ENCODE measurements at regions not wholly inside any gene's neighbourhood (a gene's known extent, or its start where the extent isn't known, plus 50 kb on each side); places are given as distances from the start of the nearest gene placed in this dataset.

DNA sequence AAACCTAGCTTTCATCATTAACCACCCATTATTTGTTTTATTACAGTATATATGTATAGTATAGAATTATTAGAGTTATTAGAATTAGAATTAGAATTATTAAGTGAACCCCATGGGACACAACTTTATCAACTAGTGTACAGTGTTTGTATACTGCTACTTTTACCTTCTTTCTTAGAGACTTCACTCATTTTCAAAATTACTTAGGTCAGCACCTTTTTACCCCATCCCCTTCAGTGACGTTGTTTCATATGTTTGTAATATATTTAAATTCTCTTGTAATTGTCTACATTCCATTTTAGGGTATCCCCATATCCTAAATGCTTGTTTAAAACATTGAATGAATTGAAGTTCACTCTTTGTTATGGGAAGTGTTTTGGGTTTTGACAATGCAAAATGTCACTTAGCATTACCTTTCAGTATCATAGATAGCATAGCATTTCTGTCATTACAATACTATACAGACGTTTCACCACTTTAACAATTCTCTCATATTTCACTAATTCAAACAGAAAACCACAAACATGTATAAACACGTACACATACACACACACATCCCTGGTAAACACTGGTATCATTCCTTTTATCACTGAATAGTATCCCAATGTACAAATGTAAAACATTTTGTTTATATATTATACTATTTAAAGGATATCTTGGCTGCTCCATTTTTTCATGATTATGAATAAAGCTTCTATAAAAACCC is 229.9 kb upstream of the MAGI2 start:
- no peak overlapping the region for H3K27ac ChIP-seq
- TF ChIP-seq, protein P1, sequence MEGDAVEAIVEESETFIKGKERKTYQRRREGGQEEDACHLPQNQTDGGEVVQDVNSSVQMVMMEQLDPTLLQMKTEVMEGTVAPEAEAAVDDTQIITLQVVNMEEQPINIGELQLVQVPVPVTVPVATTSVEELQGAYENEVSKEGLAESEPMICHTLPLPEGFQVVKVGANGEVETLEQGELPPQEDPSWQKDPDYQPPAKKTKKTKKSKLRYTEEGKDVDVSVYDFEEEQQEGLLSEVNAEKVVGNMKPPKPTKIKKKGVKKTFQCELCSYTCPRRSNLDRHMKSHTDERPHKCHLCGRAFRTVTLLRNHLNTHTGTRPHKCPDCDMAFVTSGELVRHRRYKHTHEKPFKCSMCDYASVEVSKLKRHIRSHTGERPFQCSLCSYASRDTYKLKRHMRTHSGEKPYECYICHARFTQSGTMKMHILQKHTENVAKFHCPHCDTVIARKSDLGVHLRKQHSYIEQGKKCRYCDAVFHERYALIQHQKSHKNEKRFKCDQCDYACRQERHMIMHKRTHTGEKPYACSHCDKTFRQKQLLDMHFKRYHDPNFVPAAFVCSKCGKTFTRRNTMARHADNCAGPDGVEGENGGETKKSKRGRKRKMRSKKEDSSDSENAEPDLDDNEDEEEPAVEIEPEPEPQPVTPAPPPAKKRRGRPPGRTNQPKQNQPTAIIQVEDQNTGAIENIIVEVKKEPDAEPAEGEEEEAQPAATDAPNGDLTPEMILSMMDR (conservative IDR thresholded peaks at IDR 0.05), result no peak
- TF ChIP-seq ZFX (IDR thresholded peaks at IDR 0.05), result no peak

DNA sequence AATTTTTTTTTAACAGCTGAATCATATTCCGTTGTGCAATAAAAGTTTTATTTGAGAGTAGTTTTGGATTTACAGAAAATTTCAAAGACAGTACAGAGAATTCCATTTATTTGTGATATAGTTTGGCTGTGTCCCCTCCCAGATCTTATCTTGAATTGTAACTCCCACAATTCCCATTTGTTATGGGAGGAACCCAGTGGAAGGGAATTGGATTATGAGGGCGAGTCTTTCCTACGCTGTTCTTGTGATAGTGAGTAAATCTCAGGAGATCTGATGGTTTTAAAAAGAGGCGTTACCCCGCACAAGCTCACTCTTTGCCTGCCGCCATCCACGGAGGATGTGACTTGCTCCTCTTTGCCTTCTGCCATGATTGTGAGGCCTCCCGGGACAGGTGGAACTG is 228.0 kb upstream of the MAGI2 start:
- TF ChIP-seq ZFX (IDR thresholded peaks at IDR 0.05), result no peak
- TF ChIP-seq, protein P1 (conservative IDR thresholded peaks at IDR 0.05), result no peak
- H3K27ac ChIP-seq, result no peak overlapping the region

DNA sequence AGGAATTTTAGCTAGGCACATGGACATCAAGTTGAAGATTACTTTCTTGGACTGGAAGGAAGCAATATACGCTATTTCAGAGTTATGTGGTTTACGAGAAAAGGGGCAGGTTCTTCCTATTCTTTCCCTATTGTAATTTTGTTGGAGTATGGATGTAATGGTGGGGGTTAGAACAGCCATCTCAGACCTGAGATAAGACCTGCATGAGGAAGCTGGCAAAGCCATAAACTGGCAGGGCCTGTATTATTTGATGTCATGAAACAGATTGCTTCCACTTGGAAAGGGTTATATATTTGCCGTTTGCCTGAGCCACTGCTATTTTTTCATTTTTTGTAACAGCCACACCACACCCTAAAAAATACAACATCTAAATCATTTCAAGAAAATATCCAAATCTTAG is 220.5 kb upstream of the MAGI2 start:
- H3K27ac ChIP-seq, result no peak overlapping the region
- TF ChIP-seq ZFX (IDR thresholded peaks at IDR 0.05), result no peak
- TF ChIP-seq, protein P1 (conservative IDR thresholded peaks at IDR 0.05), result no peak

DNA sequence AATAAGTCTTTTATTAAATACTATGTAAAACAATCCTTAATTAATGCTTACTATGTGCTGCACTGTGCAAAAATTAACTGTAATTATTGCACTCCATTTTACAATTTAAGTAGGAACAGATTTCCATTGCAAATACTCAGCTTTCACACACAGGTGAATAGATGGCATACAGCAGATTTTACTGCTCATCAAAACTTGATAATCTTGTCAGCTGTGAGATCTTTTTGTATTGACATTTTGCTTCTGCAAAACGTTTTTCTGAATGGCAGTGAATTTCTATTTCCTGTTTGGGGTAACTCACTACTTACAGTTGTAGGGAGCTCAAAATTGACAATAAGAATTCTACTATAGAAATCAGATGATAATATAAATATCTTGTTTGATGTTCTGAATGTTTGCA is 220.0 kb upstream of the MAGI2 start:
- no peak overlapping the region for H3K27ac ChIP-seq
- no peak for TF ChIP-seq ZFX (IDR thresholded peaks at IDR 0.05)
- TF ChIP-seq, protein P1 (conservative IDR thresholded peaks at IDR 0.05), result no peak

DNA sequence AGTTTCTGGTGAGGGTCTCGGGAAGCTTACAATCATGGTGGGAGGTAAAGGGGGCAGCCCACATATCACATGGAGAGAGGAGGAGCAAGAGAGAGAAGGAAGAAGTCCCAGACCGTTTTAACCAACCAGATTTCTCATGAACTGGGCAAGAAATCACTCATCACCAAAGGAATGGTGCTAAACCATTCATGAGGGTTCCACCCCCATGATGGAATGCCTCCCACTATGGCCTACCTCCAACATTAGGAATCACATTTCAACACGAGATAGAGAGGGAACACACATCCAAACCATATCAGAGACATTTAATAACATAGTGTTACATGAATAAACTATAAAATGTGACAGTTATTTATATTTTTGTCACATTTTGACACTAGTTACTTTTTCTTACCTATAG is 214.8 kb upstream of the MAGI2 start:
- no peak overlapping the region for H3K27ac ChIP-seq
- no peak for TF ChIP-seq ZFX (IDR thresholded peaks at IDR 0.05)
- TF ChIP-seq, protein P1 (conservative IDR thresholded peaks at IDR 0.05), result no peak

DNA sequence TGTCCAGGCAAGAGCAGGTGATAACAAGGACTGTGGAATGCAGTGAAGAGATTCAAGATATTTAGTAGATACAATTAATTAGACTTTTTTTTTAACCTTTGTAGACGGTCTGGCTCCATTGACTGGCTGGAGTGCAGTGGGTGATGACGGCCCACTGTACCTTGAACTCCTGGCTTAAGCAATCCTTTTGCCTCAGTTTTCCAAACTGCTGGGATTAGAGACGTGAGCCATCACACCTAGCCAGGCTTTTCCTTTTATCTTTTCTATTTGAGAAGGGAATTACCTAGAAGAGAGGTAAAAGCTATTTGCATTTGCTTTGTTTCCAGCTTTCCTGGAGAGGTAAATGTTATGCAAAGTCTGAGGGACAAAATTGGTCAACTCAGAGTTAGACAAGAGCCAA is 213.0 kb upstream of the MAGI2 start:
- no peak for TF ChIP-seq ZFX (IDR thresholded peaks at IDR 0.05)
- TF ChIP-seq, protein P1 (conservative IDR thresholded peaks at IDR 0.05), result no peak
- no peak overlapping the region for H3K27ac ChIP-seq

DNA sequence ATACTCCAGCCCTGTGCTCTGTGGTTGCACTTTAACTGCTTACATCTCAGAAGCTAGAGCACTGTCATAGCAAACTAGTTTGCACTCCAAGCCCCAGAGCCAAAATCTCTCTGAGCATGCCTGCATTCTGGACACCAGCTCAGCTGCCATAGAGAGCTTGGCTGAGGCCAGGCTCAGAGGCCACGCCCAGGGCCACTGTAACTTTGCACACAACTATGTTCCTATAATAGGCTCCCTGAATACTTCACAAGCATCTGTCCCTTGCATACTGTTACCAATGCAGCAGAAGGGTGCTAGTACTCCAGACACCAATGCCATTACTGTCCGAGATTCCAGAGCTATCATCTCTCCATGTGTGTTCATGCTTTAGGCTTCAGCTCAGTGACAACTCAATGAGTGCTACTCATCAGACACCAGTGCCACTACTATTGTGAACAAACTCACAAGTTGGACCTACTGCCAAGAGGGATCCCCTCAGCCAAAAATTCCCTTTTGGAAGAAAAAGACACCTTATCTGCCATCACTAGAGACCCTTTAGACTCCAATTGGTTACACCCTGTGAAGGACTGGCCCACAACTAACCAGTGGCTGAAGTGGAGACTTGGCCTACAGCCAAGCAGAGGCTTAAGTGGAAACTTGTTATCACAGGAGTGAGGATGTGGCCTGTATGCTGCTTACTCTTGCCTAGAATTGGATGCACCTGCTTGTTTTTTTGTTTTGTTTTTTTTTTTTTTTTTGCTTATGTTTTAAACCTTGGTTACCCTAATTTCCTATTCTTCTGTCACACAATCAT is 211.6 kb upstream of the MAGI2 start:
- TF ChIP-seq ZFX (IDR thresholded peaks at IDR 0.05), result no peak
- TF ChIP-seq, protein P1 (conservative IDR thresholded peaks at IDR 0.05), result no peak
- H3K27ac ChIP-seq, result no peak overlapping the region

Measured in C4-2B (cell line).